ENCODE measurements at regions not wholly inside any gene's neighbourhood (a gene's known extent, or its start where the extent isn't known, plus 50 kb on each side); places are given as distances from the start of the nearest gene placed in this dataset.

- Histone ChIP-seq H3K9me3 (no peaks in the 10 kb centered on the region), H3K36me3 (no peaks in the 10 kb centered on the region), H3K27me3 (no peaks in the 10 kb centered on the region), H3K4me1 (ENCODE audit: control insufficient read depth in 1 of 2, insufficient read depth in 1 of 2, low read depth in 1 of 2, low read length in 1 of 2) (no peaks in the 10 kb centered on the region), H3K27ac (no peak overlapping the region), H3K4me3 (ENCODE audit: low read depth in 1 of 2, low read length in 1 of 2) (no peak overlapping the region)
- no peak for TF ChIP-seq CTCF (IDR thresholded peaks at IDR 0.05)
Observed at GRCh38 chr1:117794073-117794472, 135.3 kb downstream of the GDAP2 start.

GRCh38 chr1:117795190-117795589 is 134.2 kb downstream of the GDAP2 start:
- Histone ChIP-seq H3K4me3 (ENCODE audit: low read depth in 1 of 2, low read length in 1 of 2) (no peak overlapping the region), H3K27me3 (no peaks in the 10 kb centered on the region), H3K36me3 (no peaks in the 10 kb centered on the region), H3K27ac (no peak overlapping the region), H3K4me1 (ENCODE audit: control insufficient read depth in 1 of 2, insufficient read depth in 1 of 2, low read depth in 1 of 2, low read length in 1 of 2) (no peaks in the 10 kb centered on the region), H3K9me3 (no peaks in the 10 kb centered on the region)
- no peak for TF ChIP-seq CTCF (IDR thresholded peaks at IDR 0.05)

GRCh38 chr1:117795792-117796191 is 133.6 kb downstream of the GDAP2 start:
- Histone ChIP-seq H3K4me1 (ENCODE audit: control insufficient read depth in 1 of 2, insufficient read depth in 1 of 2, low read depth in 1 of 2, low read length in 1 of 2) (no peaks in the 10 kb centered on the region), H3K27ac (no peak overlapping the region), H3K36me3 (no peaks in the 10 kb centered on the region), H3K9me3 (no peaks in the 10 kb centered on the region), H3K4me3 (ENCODE audit: low read depth in 1 of 2, low read length in 1 of 2) (no peak overlapping the region), H3K27me3 (no peaks in the 10 kb centered on the region)
- no peak for TF ChIP-seq CTCF (IDR thresholded peaks at IDR 0.05)

- Histone ChIP-seq H3K27me3 (no peaks in the 10 kb centered on the region), H3K9me3 (no peaks in the 10 kb centered on the region), H3K4me1 (ENCODE audit: control insufficient read depth in 1 of 2, insufficient read depth in 1 of 2, low read depth in 1 of 2, low read length in 1 of 2) (no peaks in the 10 kb centered on the region), H3K36me3 (no peaks in the 10 kb centered on the region), H3K27ac (no peak overlapping the region), H3K4me3 (ENCODE audit: low read depth in 1 of 2, low read length in 1 of 2) (no peak overlapping the region)
- TF ChIP-seq CTCF (IDR thresholded peaks at IDR 0.05): no peak
Observed at GRCh38 chr1:117796226-117796625, 133.2 kb downstream of the GDAP2 start.

GRCh38 chr1:117798550-117798949 is 130.9 kb downstream of the GDAP2 start:
- no peak for TF ChIP-seq CTCF (IDR thresholded peaks at IDR 0.05)
- Histone ChIP-seq H3K4me3 (ENCODE audit: low read depth in 1 of 2, low read length in 1 of 2) (no peak overlapping the region), H3K27ac (no peak overlapping the region), H3K36me3 (no peaks in the 10 kb centered on the region), H3K9me3 (no peaks in the 10 kb centered on the region), H3K27me3 (no peaks in the 10 kb centered on the region), H3K4me1 (ENCODE audit: control insufficient read depth in 1 of 2, insufficient read depth in 1 of 2, low read depth in 1 of 2, low read length in 1 of 2) (no peaks in the 10 kb centered on the region)

Data from neutrophil (primary cell).